ENCODE measurements at regions not wholly inside any gene's neighbourhood (a gene's known extent, or its start where the extent isn't known, plus 50 kb on each side); places are given as distances from the start of the nearest gene placed in this dataset.
A peak's percentile ranks its signal among the peaks of the same experiment; 100 is the strongest.

DNA sequence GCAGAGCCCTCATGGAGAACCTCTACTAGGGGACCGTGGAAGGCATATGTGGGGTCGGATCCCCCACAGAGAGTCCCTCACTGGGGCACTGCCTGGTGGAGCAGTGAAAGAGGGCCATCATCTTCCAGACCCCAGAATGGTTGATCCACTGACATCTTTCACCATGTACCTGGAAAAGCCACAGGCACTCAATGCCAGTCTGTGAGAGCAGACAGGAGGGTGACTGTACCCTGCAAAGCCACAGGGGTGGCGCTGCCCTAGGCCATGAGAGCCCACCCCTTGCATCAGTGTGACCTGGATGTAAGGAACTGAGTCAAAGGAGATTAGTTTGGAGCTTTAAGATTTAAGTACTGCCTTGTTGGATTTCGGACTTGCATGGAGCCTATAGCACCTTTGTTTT lies 1276.7 kb upstream of the PRMT6 start:
- no peak for DNase-seq (ENCODE audit: low read depth, low spot score)

DNA sequence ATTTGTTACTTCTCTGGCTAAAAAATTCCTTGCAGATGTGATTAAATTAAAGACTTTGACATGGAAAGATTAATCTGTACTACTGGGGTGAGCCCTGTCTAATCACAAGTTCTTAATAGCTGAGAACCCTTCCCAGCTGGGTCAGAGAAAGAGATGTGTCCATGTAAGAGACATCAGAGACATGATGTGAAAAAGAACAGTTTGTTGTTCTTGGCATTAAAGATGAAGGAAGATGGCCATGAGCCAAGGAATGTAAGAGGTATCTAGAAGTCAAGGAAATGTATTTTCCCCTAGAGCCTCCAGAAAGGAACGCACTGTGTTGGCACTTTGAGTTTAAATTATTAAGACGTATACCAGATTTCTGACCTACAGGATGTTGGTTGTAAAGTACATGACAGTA lies 1271.5 kb upstream of the PRMT6 start:
- peak; percentile 1 for DNase-seq (ENCODE audit: low read depth, low spot score)

DNA sequence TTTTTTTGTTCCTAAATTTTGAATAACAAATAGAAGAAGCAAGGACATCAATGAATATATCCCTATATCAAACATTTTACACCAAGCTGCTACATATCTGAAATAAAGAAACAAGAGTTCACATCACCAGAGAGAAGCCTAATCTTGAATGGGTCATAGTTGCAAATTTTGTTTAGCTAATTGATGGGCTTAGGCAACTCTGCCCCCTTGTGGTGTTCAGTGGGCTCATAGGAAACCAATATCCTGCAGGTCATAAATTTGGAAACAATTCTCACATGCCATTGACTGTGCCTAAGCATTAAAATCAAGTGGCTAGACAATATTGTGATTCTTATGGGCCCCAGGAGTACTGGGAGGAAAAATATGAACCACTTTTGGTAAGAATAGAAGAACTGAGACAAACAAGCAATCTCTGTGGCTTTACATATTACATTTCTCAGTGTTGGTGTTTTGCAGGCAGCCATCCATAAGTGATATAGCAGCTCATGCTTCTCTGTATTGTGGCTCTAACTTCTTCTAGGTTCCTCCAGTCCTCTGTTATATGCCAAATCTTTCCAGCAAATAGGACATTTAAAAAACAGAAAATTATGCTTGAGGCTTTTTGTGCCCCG lies 1262.8 kb upstream of the PRMT6 start:
- peak; percentile 23 for DNase-seq (ENCODE audit: low read depth, low spot score)

- DNase-seq (ENCODE audit: low read depth, low spot score) = no peak
These were observed 1260.7 kb upstream of the PRMT6 start for GRCh38 chr1:105795741-105796140.

DNA sequence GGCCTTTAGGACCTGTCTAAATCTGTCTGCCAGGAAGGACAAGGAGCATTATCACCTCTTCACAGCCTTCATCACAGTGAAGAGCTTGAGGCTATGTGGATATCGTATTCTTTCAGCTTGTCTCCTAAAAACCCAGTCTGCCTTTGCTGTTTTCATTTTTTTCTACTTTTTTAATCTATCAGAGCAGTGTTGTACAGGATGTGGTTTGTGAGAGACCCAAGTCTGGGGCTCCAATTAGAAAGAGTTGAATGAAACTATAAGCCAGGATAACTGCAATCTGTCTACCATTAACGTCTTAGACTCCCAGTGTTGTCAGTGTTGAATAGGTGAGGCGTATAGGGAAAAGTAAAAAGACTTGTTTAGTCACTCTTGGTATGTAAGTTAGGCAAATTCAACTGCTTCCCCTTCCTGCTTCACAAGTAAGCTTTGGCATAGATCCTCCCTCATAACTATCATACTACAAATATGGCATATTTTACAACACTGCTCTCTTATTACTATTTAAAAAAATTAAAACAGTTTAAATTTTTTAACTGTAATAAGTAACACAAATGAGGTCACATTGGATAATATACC lies 1225.8 kb upstream of the PRMT6 start:
- DNase-seq (ENCODE audit: low read depth, low spot score) = no peak

GRCh38 chr1:105838071-105838470 lies 1218.4 kb upstream of the PRMT6 start:
- DNase-seq (ENCODE audit: low read depth, low spot score) = no peak

- DNase-seq (ENCODE audit: low read depth, low spot score) = no peak
These were observed 1190.9 kb upstream of the PRMT6 start for GRCh38 chr1:105865546-105865945.

DNA sequence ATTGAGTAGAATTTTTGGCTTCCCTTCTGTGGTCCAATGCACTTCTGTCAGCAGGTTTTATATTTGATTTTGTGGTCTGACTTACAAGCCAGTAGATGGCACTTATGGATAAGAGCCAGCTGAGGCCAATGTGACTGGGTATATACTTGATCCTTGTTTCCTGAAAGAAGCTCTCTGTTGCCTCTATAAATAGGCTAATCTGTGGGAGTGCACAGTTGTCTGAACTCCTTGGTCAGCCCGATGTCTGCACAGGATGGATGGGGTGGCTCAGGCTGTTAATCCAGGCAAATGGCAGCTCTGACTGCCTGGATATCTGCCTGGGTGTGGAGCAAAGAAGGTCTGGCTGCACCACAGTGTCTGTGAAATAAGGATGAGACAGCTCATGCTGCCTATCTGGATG lies 1183.7 kb upstream of the PRMT6 start:
- no peak for DNase-seq (ENCODE audit: low read depth, low spot score)

DNA sequence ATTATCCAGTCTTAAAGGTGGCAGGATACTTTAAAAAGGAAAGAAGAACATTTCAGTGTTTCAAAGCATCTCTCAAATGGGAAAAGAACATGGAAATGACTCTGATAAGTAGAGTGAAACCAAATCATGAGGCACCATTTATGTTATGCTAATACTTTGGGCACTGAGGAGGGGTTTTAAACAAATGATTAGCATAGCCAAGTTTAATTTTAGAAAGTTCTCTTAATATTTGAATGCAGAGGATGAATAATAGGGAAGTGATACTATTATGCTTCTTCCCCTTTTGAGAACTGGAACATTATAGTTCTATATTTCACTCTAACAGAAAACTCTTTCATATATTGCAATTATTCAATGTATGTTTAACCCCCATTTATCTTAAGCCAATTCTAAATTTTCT lies 1181.9 kb upstream of the PRMT6 start:
- no peak for DNase-seq (ENCODE audit: low read depth, low spot score)

- DNase-seq (ENCODE audit: low read depth, low spot score) = no peak
These were observed 1170.2 kb upstream of the PRMT6 start for GRCh38 chr1:105886309-105886708.

GRCh38 chr1:105891308-105891707 lies 1165.2 kb upstream of the PRMT6 start:
- DNase-seq (ENCODE audit: low read depth, low spot score) = no peak

GRCh38 chr1:105894006-105894405 lies 1162.5 kb upstream of the PRMT6 start:
- no peak for DNase-seq (ENCODE audit: low read depth, low spot score)

DNA sequence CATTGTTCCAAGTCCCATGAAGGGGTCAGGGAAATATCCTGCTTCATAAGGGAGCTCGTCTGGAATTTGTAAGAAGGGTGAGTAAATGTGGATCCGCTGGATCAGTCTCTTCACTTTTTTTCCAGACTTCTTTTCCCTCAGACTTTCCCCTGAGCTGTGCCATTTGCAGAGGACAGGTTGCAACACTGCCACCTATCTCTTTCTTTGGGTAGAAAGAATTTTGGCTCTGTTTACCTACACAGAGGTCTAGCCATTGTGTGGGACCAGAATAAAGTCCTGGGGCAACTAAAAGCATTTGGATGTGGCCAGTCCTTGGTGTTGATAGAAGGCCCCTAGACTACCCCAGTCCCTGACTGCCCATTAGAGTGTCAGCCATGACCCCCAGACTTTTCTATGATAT lies 1146.7 kb upstream of the PRMT6 start:
- DNase-seq (ENCODE audit: low read depth, low spot score) = no peak

- no peak for DNase-seq (ENCODE audit: low read depth, low spot score)
These were observed 1142.1 kb upstream of the PRMT6 start for GRCh38 chr1:105914403-105914802.

DNA sequence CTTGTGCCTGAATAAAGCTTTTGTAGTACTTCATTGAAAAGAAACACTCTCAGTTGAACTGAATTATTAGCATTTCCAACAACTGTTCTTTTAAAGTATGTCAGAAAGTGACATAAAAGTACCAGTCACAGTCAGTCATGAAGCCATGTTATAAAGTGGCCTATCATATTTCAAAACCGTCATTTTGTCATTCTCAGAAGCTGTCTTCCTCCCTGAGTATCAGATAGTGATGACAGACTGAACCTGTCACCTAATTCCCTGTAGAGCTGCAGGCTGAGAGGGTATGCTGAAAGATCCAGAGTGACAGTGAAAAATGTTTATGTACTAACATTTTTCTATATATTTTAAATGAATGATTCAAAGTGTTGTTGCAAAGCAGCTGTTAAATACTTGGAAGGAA lies 1121.7 kb upstream of the PRMT6 start:
- DNase-seq (ENCODE audit: low read depth, low spot score) = no peak

DNA sequence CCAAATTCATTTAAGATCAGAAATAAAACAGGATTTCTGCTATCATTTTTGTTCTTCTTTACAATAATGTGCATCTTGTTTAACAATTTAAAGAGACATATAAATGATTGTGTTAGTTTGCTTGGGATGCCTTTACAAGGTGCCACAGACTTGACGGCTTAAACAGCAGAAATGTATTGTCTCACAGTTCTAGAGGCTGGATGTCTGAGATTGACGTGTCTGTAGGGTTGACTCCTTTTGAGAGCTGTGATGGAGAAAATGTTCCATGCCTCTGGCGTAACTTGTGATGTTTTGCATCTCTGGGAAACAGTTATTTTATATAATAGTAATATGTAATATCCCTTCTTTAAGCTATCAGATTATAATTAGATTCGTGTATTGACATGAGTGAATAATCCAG lies 1091.6 kb upstream of the PRMT6 start:
- DNase-seq (ENCODE audit: low read depth, low spot score) = no peak

- no peak for DNase-seq (ENCODE audit: low read depth, low spot score)
These were observed 1059.0 kb upstream of the PRMT6 start for GRCh38 chr1:105997516-105997915.

DNA sequence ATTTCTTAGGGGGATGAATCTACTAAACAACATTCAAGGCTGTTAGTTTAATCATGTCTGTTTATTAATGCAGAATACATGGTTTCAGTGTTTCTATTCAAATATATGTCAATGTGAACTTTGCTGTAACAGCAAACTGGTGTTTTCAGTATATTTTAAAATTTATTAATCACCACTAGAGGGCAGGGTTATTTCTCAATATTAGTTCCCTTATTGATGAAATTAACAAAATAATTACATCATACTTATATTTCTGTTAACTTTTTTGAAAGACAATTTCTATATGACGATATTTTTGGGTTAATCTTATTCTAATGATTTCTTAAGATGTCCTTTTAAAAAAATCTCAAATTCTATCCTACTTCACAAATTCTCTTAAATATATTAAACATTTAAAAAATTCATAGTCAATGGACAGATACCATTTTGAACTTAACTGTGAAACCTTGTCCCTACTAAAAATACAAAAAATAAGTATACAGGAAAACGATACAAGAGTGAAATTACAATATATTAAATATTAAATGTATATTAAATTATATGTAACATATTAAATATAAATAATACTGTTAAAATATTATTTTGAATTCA lies 1034.1 kb upstream of the PRMT6 start:
- peak; percentile 0 for DNase-seq (ENCODE audit: low read depth, low spot score)

GRCh38 chr1:106027871-106028270 lies 1028.6 kb upstream of the PRMT6 start:
- DNase-seq (ENCODE audit: low read depth, low spot score) = no peak

GRCh38 chr1:106037526-106037925 lies 1018.9 kb upstream of the PRMT6 start:
- DNase-seq (ENCODE audit: low read depth, low spot score) = no peak

GRCh38 chr1:106038260-106038659 lies 1018.2 kb upstream of the PRMT6 start:
- no peak for DNase-seq (ENCODE audit: low read depth, low spot score)

DNA sequence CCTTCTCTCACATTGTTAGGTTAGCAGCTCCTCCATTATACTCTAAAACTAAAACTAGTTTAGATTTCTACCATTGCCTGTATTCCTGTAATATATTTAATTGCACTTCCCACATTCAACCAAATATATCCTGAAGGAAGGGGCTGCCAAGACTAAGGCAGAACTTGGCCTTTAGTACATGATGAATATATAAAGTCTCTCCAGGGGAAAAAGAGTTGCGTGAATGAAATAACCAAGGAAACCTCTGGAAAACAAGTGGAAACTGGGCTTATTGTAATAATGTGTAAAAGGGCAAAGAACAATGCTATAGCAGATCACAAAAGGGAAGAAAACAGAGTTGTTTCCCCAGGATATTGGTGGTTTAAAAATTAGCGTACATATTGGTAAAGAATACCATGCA lies 1012.5 kb upstream of the PRMT6 start:
- no peak for DNase-seq (ENCODE audit: low read depth, low spot score)

GRCh38 chr1:106047210-106047609 lies 1009.3 kb upstream of the PRMT6 start:
- DNase-seq (ENCODE audit: low read depth, low spot score) = no peak

DNA sequence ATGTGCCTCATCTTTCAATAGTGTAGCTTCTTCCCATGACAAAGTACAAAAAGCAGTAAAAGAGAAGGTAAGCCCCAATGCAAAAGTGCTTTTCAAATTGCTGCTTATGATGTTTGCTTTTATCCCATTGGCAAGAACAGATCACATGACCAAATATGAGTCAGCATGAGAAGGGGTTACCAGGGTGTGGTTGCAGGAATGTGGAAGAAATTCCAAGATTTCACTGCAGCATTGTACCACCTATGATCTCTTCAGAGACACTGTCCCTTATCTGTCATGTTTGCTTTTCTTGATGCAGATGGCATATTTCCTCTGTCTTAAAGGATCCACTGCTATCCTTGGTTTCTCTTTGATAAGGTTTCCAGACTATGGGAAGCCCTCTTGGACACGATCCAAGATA lies 1006.9 kb upstream of the PRMT6 start:
- DNase-seq (ENCODE audit: low read depth, low spot score) = no peak
